Keratinocyte (primary cell): ENCODE measurements at regions not wholly inside any gene's neighbourhood (a gene's known extent, or its start where the extent isn't known, plus 50 kb on each side); places are given as distances from the start of the nearest gene placed in this dataset.

Experiments
- DNase-seq: peaks from one replicate; pipeline ENCODE4 v3.0.0-alpha.2; 2011; ENCODE audit warnings: low read depth, missing footprints, low spot score
- FAIRE-seq: peaks from 2 replicates; lab custom pipeline; 2011; peaks lifted over from hg19 to GRCh38; lab: Jason Lieb, UNC
- H2AFZ ChIP-seq: 2 replicates; pipeline ENCODE4 v1.6.0; 2012; ENCODE audit warnings: low read length, control low read depth, inconsistent platforms; ENCODE audit not compliant: control insufficient read depth
- H3K27ac ChIP-seq: 2 replicates; pipeline ENCODE4 v1.5.1; 2011; ENCODE audit warnings: low read length; ENCODE audit not compliant: control insufficient read depth, insufficient read depth
- H3K27me3 ChIP-seq: 3 replicates; pipeline ENCODE4 v1.6.0; 2011; ENCODE audit warnings: low read length; ENCODE audit not compliant: control insufficient read depth, insufficient read depth; ENCODE audit errors: extremely low read depth
- H3K36me3 ChIP-seq, 2 experiments: 2 replicates in 1 of 2; 3 replicates in 1 of 2; pipeline ENCODE4 v1.5.1; 2011; ENCODE audit warnings: low read length in 2 of 2, mild to moderate bottlenecking in 1 of 2; ENCODE audit not compliant: control insufficient read depth in 2 of 2, insufficient read depth in 2 of 2; ENCODE audit errors: extremely low read depth in 1 of 2
- H3K4me1 ChIP-seq: 3 replicates; pipeline ENCODE4 v1.5.1; 2011; ENCODE audit warnings: low read length; ENCODE audit not compliant: control insufficient read depth, insufficient read depth; ENCODE audit errors: extremely low read depth
- H3K4me2 ChIP-seq: 3 replicates; pipeline ENCODE4 v1.6.0; 2011; ENCODE audit warnings: low read depth, low read length; ENCODE audit not compliant: control insufficient read depth, insufficient read depth; ENCODE audit errors: extremely low read depth
- H3K4me3 ChIP-seq, 3 experiments: fragments of 200-600 bp in 1 of 3; sonication (generic) in 1 of 3; 2 replicates in 2 of 3; 3 replicates in 1 of 3; pipeline ENCODE4 v1.5.1; 2011 to 2016; ENCODE audit warnings: low read length in 3 of 3, mild to moderate bottlenecking in 3 of 3, control low read depth in 2 of 3, inconsistent platforms in 1 of 3, low read depth in 1 of 3, mixed read lengths in 1 of 3, mixed run types in 1 of 3, moderate library complexity in 1 of 3; ENCODE audit not compliant: control insufficient read depth in 2 of 3, insufficient read depth in 2 of 3; ENCODE audit errors: extremely low read depth in 1 of 3
- H3K79me2 ChIP-seq: 2 replicates; pipeline ENCODE4 v1.6.0; 2012; ENCODE audit warnings: low read length; ENCODE audit not compliant: control insufficient read depth, insufficient read depth
- H3K9ac ChIP-seq: 3 replicates; pipeline ENCODE4 v1.6.0; 2011; ENCODE audit warnings: low read length; ENCODE audit not compliant: control insufficient read depth, insufficient read depth; ENCODE audit errors: extremely low read depth
- H3K9me1 ChIP-seq: 3 replicates; pipeline ENCODE4 v1.6.0; 2011; ENCODE audit warnings: low read length; ENCODE audit not compliant: control insufficient read depth, insufficient read depth; ENCODE audit errors: extremely low read depth
- H3K9me3 ChIP-seq: 2 replicates; pipeline ENCODE4 v1.5.1; 2012; ENCODE audit warnings: low read depth, low read length; ENCODE audit not compliant: control insufficient read depth
- H4K20me1 ChIP-seq: 3 replicates; pipeline ENCODE4 v1.6.0; 2011; ENCODE audit warnings: low read length; ENCODE audit not compliant: control insufficient read depth, insufficient read depth; ENCODE audit errors: extremely low read depth
- CTCF ChIP-seq, 3 experiments: IDR thresholded peaks in 1 of 3; conservative IDR thresholded peaks in 1 of 3; optimal IDR thresholded peaks in 1 of 3; 2 replicates in 2 of 3; 3 replicates in 1 of 3; pipeline versions ENCODE3 to v1.5.1; 2011; ENCODE audit warnings: low read length in 3 of 3, mild to moderate bottlenecking in 3 of 3, moderate library complexity in 2 of 3, control low read depth in 1 of 3, inconsistent platforms in 1 of 3; ENCODE audit not compliant: insufficient read depth in 2 of 3; ENCODE audit errors: extremely low read depth in 1 of 3
- EZH2 ChIP-seq: IDR thresholded peaks from one replicate; pipeline ENCODE4 v1.6.1; 2012; ENCODE audit warnings: inconsistent platforms, mild to moderate bottlenecking, low read length, moderate library complexity
- dilution Hi-C: fragments of 300-500 bp; cut with MboI; formaldehyde crosslinking; loops from one replicate; pipeline ENCODE4 v1.7.0; 2020; ENCODE audit warnings: low sequenced_read_pairs; ENCODE audit not compliant: extremely low pct_ligation_motif_present

- no peak overlapping the region for H3K4me2 ChIP-seq
- H3K27ac ChIP-seq: no peak overlapping the region
- H3K27me3 ChIP-seq: no peaks in the 10 kb centered on the region
- H3K4me3 ChIP-seq: no peak overlapping the region
- no peak for DNase-seq
- H2AFZ ChIP-seq: no peak overlapping the region
- H4K20me1 ChIP-seq: no peaks in the 10 kb centered on the region
- H3K4me1 ChIP-seq: no peaks in the 10 kb centered on the region
- no peaks in the 10 kb centered on the region for H3K9me3 ChIP-seq
- FAIRE-seq: no peak
- H3K36me3 ChIP-seq: no peaks in the 10 kb centered on the region
- H3K79me2 ChIP-seq: no peaks in the 10 kb centered on the region
- no peaks in the 10 kb centered on the region for H3K9me1 ChIP-seq
- no peak overlapping the region for H3K9ac ChIP-seq
- no peak for TF ChIP-seq CTCF (optimal IDR thresholded peaks at IDR 0.05 in 1 of 3, IDR thresholded peaks at IDR 0.05 in 1 of 3, conservative IDR thresholded peaks at IDR 0.05 in 1 of 3; ENCODE audit: extremely low read depth in 1 of 3, insufficient read depth in 2 of 3, low read length in 3 of 3)
- no peak for TF ChIP-seq EZH2
- dilution Hi-C loops: no loop called here
Observed at GRCh38 chr12:67890726-67891258, 98.5 kb upstream of the IFNG-AS1 start.

DNA sequence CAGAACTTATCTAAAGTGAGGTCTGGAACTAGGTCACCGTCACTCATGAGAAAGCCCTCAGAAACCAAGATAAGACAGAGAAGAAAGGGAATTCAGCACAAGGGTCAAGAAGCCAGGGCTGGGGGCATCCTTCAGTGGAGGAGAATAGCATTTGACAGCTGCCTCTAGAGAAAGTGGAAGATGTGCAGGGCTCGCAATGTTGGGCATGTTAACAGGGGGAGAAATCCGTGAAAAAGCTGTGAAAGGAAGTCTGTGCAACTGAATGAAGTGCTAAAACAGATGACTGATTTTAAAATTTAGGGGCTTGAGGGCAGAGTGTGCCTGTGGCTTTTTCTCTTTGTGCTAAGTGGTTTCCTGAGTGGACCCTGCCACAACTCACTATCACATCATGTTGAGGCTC is 97.7 kb upstream of the IFNG-AS1 start:
- no peaks in the 10 kb centered on the region for H3K9me3 ChIP-seq
- no peaks in the 10 kb centered on the region for H3K4me1 ChIP-seq
- H3K4me3 ChIP-seq: no peak overlapping the region
- dilution Hi-C loops: no loop called here
- FAIRE-seq (no peak), DNase-seq (no peak)
- no peak overlapping the region for H3K4me2 ChIP-seq
- no peaks in the 10 kb centered on the region for H3K36me3 ChIP-seq
- no peak overlapping the region for H3K9ac ChIP-seq
- H2AFZ ChIP-seq: no peak overlapping the region
- H3K79me2 ChIP-seq: no peaks in the 10 kb centered on the region
- H3K9me1 ChIP-seq: no peaks in the 10 kb centered on the region
- no peak overlapping the region for H3K27ac ChIP-seq
- H3K27me3 ChIP-seq: no peaks in the 10 kb centered on the region
- H4K20me1 ChIP-seq: no peaks in the 10 kb centered on the region
- no peak for TF ChIP-seq CTCF (optimal IDR thresholded peaks at IDR 0.05 in 1 of 3, IDR thresholded peaks at IDR 0.05 in 1 of 3, conservative IDR thresholded peaks at IDR 0.05 in 1 of 3; ENCODE audit: extremely low read depth in 1 of 3, insufficient read depth in 2 of 3, low read length in 3 of 3)
- TF ChIP-seq EZH2: no peak
